Osteocyte (in vitro differentiated cells): ENCODE measurements at regions not wholly inside any gene's neighbourhood (a gene's known extent, or its start where the extent isn't known, plus 50 kb on each side); places are given as distances from the start of the nearest gene placed in this dataset.

Experiments
- DNase-seq: peaks from one replicate; pipeline ENCODE4 v3.0.0; 2021; ENCODE audit warnings: mixed read lengths; ENCODE audit not compliant: unreplicated experiment; ENCODE audit errors: extremely low spot score
- H3K27ac Mint-ChIP-seq: one replicate; pipeline ENCODE4 v1.8.0; 2021; ENCODE audit warnings: mild to moderate bottlenecking, mixed read lengths; ENCODE audit not compliant: unreplicated experiment
- H3K27me3 Mint-ChIP-seq: one replicate; pipeline ENCODE4 v1.8.0; 2021; ENCODE audit warnings: mixed read lengths; ENCODE audit not compliant: unreplicated experiment
- H3K36me3 Mint-ChIP-seq: one replicate; pipeline ENCODE4 v1.8.0; 2021; ENCODE audit warnings: mixed read lengths; ENCODE audit not compliant: unreplicated experiment
- H3K4me1 Mint-ChIP-seq: one replicate; pipeline ENCODE4 v1.8.0; 2021; ENCODE audit warnings: mixed read lengths; ENCODE audit not compliant: unreplicated experiment
- H3K4me3 Mint-ChIP-seq: one replicate; pipeline ENCODE4 v1.8.0; 2021; ENCODE audit warnings: mild to moderate bottlenecking, moderate library complexity, mixed read lengths; ENCODE audit not compliant: unreplicated experiment
- H3K9me3 Mint-ChIP-seq: one replicate; pipeline ENCODE4 v1.8.0; 2021; ENCODE audit warnings: mixed read lengths; ENCODE audit not compliant: unreplicated experiment
- CTCF ChIP-seq: fragments of 200-600 bp; sonication (generic); IDR thresholded peaks from 2 replicates; pipeline ENCODE4 v1.5.0; 2021; ENCODE audit warnings: antibody characterized with exemption, mild to moderate bottlenecking, moderate library complexity

GRCh38 chr4:108395786-108396185, 224.6 kb upstream of the RPL34 start:
- no peaks in the 10 kb centered on the region for H3K4me1 Mint-ChIP-seq
- H3K9me3 Mint-ChIP-seq, result no peaks in the 10 kb centered on the region
- no peak for DNase-seq
- no peak overlapping the region for H3K4me3 Mint-ChIP-seq
- no peak for TF ChIP-seq CTCF
- no peaks in the 10 kb centered on the region for H3K36me3 Mint-ChIP-seq
- peaks cover 13% of the 10 kb centered on the region for H3K27me3 Mint-ChIP-seq
- H3K27ac Mint-ChIP-seq, result no peak overlapping the region

GRCh38 chr4:108393890-108394472, 225.2 kb upstream of the LEF1 start:
- H3K27ac Mint-ChIP-seq, result no peak overlapping the region

GRCh38 chr4:108391701-108392455, 223.1 kb upstream of the LEF1 start:
- H3K9me3 Mint-ChIP-seq, result no peaks in the 10 kb centered on the region
- H3K36me3 Mint-ChIP-seq, result no peaks in the 10 kb centered on the region
- H3K4me3 Mint-ChIP-seq, result no peak overlapping the region
- DNase-seq, result no peak
- TF ChIP-seq CTCF, result no peak
- no peaks in the 10 kb centered on the region for H3K4me1 Mint-ChIP-seq
- peaks cover 30% of the 10 kb centered on the region for H3K27me3 Mint-ChIP-seq
- no peak overlapping the region for H3K27ac Mint-ChIP-seq

More at GRCh38 chr4:108393890-108394472, 225.2 kb upstream of the LEF1 start:
- Mint-ChIP-seq H3K4me3 (no peak overlapping the region), H3K36me3 (no peaks in the 10 kb centered on the region), H3K27me3 (peaks cover 18% of the 10 kb centered on the region), H3K9me3 (no peaks in the 10 kb centered on the region), H3K4me1 (no peaks in the 10 kb centered on the region)
- DNase-seq, result no peak
- TF ChIP-seq CTCF, result no peak

DNA sequence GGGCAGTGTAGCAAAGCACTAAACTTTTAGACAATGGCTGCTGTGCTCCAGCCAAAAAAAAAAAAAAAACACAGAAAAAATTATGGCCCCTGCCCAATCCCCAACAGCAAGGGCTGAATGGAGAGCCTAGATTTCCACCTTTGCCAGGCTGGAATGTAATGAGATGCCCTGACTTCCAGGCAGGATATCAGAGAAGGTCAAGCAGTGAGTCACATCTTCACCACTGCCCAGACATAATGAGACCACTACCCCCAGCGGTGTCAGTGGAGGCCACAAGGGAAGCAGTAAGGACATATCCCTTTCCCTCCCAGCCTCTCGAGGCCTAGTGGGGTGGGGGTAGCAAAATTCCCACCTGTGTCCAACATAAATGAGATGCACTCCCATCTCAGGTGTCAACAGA, 216.3 kb upstream of the LEF1 start:
- H3K4me3 Mint-ChIP-seq, result no peak overlapping the region
- no peak overlapping the region for H3K27ac Mint-ChIP-seq
- no peak for DNase-seq

More for the DNA sequence above, 216.3 kb upstream of the LEF1 start:
- H3K27me3 Mint-ChIP-seq, result peaks cover 24% of the 10 kb centered on the region
- H3K36me3 Mint-ChIP-seq, result no peaks in the 10 kb centered on the region
- no peaks in the 10 kb centered on the region for H3K4me1 Mint-ChIP-seq
- TF ChIP-seq CTCF, result no peak
- no peaks in the 10 kb centered on the region for H3K9me3 Mint-ChIP-seq
